Myocyte (in vitro differentiated cells): ENCODE measurements at regions not wholly inside any gene's neighbourhood (a gene's known extent, or its start where the extent isn't known, plus 50 kb on each side); places are given as distances from the start of the nearest gene placed in this dataset.

Experiments used
- DNase-seq: peaks from one replicate; pipeline ENCODE4 v3.0.0-alpha.2; 2012; ENCODE audit warnings: low read depth

DNA sequence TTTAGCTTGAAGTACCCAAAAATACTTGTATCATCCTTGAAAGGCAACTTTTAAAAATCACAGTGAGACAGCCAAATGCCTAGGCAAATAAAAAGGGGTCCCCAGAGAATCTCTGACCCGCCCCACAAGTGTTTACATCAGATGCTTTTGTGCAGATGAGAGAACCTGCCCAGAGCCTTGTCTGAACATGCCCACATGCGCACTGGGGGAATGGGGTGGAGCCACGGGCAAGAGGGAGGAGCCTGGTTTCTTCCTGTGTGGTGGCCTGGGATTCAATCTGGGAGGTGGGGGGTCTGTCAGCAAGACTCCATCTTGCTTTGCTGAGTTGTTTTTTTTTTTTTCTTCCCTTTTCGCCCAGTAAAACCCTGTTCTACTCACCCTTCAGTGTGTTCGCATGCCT lies 381.7 kb upstream of the CCDC196 start:
- no peak for DNase-seq

DNA sequence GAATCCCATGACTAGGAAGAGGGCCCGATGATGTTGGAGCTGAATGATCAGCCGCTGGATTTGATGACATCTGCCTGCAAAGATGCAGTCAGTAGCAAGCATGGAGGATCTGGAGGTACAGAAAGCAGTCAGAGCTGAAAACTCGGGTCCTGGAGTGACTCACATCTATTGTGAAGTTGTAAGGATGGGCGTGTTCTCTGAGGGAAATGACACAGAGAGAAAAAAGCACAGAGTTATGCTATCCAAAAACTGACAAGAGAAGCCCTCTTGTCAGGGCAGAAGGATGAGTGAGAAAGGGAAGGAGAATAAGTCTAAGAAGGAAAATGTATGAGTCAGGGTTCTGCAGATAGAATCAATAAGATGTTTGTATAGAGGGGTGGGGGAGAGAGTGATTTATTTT lies 380.4 kb upstream of the CCDC196 start:
- no peak for DNase-seq

DNA sequence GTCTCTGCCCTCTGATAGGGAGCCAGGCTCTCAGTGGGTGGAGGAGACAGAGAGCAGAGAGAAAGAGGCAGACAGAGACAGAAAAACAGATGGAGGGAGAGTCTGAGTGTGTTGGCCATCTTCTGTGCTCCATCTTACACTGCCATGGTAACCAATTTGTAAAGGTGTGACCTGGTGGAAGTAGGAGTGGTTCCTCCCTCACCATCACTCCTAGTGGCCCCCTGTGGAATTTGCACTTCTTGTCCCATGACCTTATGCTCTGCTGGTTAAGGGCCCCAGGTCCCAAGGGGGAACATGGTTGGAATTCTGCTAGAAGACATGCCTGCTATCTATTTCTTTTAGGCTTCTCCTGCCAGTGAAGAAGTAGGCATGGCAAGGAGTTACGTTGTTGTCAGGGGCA lies 376.7 kb upstream of the CCDC196 start:
- no peak for DNase-seq

DNA sequence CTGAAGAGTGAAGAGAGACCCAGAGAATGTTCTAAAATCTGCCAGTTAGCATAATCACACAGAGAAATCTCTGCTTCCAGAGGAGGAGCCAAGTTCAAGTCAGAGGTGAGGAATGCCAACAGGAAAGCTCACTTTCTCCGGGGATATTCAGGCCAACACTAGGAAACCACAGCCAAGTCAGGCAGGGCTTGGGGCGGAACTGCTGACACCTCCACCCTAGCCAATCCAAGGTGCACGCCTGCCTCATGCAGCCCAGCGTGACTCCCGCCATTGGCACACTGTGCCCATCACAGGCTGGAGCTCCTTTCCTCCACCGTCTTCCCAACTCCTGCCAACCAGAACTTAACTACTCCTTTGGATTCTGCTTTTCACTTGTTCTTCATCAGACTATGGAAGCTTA lies 374.3 kb upstream of the CCDC196 start:
- DNase-seq: no peak

DNA sequence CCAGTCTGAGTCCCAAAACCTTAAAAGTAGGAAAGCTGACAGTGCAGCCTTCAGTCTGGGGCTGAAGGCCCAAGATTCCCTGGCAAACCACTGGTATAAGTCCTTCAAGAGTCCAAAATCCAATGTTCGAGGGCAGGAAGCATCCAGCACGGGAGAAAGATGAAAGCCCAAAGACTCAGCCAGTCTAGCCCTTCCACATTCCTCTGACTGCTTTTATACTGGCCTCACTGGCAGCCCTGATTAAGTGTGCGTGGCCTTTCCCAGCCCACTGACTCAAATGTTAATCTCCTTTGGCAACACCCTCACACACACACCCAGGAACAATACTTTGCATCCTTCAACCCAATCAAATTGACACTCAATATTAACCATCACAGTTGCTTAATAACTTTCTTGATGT lies 372.1 kb upstream of the CCDC196 start:
- DNase-seq: no peak

DNA sequence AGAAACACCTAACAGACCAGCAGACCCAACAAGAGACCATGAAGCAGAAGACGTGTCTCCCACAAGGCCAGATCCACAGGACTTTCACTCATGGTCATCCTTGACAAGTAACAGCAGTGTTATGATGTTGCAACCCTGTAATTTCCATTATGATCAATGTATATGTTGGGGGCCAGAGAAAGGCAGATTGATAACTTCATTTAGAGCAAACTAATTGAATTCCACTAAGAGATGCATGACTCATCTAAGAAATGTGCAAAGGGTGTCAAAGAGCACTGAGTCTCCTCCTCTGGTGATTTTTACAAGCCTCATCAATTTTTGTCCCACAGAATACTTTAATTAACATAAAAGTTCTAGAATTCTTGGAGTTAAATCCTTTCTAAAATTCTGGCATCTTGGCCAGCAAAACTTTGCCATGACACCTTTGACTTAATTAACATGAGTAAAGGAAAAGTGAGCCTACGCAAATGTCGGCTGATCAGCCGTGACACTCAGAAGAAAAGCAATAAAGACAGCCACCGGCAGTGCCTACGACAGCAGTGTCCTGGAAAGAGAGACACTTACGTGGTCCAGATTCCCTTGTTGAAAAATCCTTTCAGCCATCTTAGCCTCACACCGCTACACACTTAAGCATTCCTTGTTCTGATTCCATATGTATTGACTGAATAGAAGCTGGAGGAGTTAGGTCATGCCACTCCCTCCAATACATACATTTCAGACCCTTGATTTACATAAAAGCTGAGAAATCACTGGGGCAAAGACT lies 370.2 kb upstream of the CCDC196 start:
- DNase-seq: no peak

DNA sequence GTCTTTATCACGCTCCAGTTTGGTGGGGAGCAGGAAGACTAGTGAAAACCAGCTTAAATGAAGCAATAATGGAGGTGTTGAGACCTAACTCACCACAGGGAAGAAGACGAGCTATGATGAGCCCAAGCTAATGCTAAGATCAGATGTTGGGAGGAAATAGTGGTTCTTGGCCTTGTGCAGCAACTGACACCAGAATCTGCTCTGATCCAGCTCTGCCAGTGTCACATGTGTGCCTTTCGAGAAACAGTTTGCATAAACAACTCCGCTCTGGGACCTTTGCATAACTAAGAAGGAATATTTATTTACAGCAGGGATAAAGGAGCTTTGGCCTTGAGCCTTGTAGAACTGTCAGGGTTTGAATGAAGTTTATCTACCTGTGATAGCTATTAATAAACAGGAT lies 369.4 kb upstream of the CCDC196 start:
- no peak for DNase-seq

DNA sequence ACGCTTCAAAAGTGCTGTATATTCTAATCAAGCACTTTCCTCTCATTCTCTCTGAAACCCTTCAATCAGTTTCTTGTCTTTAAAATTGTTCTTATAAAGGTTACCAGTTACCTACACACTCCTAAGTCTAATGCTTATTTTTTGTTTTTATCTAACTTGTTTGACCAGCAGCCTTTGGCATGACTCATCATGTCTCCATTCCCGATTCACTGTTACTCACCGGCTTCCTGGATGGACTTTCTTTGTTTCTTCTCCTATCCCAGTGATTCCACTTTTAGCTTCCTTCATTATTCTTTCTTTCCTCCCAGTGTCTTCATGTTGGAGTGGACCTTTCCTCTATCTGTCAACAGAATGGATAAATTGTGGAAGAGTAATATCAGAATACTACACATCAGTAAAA lies 368.6 kb upstream of the CCDC196 start:
- DNase-seq: no peak

DNA sequence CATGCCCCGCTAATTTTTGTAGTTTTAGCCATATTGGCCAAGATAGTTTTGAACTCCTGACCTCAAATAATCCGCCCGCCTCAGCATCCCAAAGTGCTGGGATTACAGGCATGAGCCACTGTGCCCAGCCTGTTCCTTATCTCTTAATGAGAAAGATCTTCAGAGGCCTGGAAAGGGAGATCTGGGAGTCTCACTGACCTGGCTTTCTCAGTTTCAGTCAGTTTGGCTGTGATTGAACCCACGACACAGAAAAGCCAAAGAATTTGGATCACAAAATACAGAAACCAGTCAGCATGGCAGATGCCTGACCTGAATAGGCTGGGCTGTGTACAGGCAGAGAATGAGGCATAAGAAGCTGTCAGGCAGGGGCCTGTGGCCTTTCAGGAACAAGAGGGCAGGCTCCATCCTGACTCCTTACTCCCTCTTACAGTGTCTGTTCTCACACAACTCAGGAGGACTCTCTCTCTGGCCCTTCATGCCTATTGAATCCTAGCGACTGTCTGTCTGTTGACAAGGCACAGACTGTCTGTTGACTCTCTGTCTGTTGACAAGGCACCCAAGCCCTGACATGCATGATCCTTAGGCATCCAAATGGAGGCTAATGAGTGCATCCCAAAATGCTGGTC lies 366.5 kb upstream of the CCDC196 start:
- no peak for DNase-seq

DNA sequence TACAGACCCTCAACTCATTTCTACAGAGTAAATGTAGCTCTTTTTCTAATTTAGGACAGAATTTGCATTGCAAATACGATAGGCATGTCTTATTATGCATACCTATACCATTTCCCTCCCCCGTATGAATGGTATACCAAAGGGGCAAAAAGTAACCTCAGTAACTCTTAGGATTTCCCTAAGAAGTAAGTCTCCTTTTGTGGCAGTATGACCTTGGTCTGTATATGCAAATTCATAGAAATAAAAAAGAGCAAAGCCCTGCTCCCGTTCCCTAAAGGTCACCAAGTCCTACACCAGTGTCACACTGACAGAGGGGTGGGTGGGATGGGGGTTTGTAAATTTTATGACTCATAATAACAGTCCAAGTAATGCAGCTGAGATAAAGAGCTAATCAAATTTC lies 365.8 kb upstream of the CCDC196 start:
- DNase-seq: no peak

DNA sequence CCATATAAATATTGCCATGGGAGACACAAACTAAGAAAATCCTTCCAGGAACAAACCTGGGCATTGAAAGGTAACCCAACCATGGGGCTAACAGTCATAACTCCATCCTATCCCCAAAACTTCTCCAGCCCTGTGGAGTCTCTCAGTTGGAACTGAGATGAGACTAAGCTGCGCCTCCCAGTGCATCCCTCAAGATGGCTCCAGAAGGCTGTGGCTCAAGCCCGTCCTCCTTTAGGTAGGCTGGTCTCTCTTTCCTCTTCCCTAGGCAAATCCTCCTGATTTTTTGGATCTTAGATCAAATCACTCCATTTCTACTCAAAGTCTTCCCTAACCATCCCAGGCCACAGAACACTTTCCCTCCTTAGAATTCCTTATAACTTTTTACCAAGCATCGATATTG lies 364.3 kb upstream of the CCDC196 start:
- no peak for DNase-seq

DNA sequence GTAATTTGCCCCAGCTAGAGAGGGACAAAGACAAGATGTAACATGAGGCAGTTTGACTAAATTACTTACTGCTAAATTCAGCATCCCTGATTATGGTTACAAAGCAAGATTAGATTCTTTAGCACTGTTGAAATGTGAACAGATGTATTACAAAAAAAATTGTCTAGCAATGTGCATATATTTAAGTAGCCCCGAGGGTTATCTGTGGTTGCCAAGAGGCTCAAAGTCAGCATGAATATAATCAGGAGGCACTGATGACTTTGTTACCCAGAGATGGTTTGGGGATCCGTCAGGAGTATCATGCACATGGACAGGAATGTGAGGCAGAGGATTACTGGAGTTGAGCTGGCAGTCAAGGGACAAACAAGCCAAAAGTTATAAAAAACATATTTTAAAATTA lies 356.9 kb upstream of the CCDC196 start:
- DNase-seq: no peak

DNA sequence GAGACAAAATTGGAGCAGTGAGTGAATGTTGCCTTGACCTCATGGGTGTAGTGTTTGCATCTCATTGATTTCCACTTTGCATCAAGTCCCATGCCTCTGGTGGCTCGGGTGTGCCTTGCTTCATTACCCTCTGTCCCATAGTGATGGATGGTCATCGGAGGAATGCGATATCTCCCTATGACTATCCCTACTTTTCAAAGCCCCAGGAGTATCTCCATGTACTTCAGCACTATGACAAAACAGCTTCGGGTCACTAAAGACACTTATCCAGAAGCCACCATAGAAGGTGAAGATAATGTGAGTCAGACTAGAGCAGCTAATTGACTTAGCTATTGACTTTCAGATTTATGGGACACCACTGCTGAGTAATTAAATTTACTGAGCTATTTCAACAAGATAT lies 355.1 kb upstream of the CCDC196 start:
- DNase-seq: no peak

DNA sequence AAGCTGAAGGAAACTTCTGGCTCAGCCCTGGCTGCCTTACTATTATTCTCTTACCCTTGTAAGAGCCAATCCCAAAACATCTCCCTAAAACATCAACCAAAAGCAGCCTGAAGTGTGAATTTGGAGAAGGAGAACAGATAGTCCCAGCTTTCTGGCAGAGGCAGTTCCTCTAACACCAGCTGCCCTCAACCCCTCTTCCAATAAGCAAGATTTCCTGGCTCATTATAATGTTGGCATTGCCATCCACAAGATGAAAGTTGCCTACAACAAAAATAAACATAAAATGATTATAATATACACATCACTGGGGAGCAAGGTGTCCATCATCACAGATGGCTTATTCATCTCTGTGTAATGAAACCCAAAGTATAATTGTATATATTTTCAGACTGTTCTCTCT lies 352.5 kb upstream of the CCDC196 start:
- no peak for DNase-seq

DNA sequence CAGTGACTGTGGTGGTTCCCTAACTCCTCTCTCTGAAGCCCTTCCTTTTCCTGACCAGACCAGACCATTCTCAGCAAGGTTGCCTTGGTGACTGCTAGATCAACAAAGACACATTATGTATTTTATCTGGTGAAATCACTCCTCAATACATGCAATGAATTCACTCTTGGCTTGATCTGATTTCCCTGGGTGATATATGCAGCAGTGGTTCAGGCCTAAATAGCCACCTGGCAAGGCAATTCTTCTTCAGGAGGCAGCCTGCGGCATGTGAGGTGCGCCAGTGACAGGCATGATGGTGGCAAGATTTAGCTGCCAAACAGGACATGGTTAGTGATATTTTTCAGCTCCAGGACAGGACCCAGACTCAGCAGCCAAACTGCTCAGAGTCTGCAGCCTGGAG lies 350.3 kb upstream of the CCDC196 start:
- DNase-seq: no peak

DNA sequence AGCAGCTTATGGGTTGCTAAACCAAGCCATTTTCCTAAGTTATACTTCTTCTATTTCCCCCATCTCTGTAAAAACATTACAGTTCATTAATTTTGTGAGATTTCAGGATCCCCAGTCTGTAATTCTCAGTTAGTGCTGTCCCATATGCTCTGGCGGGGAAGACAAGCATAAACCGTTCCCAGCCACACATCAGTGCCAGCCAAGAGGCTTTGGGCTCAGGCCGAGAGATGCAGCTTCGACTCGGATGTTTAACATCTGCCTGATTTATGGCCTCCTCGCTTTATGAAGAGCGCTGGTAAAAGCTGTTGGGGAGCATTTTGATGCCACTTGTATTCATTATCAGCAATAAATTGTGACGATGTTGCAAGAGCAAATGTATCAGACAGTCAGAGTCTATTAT lies 349.1 kb upstream of the CCDC196 start:
- DNase-seq: no peak

DNA sequence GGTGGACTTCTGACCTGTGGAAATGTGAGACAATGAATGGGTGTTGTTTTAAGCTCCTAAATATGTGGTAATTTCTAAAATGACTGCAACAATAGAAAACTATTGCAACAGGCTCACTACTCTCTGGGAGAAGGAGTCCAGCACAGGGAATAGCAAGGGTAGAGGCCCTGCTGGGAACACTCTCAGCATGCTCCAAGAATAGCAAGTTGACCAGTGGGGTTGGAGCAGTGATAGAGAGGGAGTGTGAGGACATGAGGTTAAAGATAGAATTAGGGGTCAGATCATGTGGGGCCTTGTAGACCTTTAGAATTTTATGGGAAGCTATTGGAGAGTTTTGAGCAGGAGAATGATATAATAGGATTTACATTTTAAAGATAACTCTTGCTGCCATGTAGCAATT lies 346.7 kb upstream of the CCDC196 start:
- DNase-seq: no peak

DNA sequence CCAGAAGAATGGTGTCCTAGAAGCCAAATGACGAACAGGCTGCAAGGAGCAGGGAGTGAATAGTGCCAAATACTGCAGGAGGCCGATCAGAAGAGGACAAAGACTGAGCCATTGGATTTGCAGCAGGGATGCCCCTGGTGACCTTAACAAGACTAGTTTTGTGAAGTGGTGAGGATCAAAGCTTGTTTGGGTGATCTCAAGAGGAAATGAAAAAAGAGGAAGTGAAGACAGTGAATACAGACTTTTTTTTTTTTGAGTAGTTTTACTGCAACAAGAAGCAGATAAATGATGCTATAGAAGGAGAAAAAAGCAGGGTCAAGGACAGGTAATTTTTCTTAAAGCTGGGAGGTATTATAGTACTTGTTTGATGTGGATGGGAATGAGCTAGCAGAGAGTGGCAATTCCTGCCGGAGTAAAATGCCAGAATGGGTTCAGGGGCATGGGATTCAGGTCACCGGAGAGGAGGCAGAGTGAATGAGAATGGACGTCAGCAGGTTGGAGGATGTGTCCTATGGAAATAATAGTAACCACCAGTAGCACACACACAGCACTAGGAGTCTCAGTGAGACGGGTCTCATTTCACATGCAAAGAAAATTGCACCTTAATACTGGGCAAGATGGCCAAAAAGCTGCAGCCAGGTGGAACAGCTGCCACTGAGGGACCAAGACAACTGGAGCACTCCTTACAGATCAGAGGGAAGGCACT lies 345.8 kb upstream of the CCDC196 start:
- DNase-seq: no peak

DNA sequence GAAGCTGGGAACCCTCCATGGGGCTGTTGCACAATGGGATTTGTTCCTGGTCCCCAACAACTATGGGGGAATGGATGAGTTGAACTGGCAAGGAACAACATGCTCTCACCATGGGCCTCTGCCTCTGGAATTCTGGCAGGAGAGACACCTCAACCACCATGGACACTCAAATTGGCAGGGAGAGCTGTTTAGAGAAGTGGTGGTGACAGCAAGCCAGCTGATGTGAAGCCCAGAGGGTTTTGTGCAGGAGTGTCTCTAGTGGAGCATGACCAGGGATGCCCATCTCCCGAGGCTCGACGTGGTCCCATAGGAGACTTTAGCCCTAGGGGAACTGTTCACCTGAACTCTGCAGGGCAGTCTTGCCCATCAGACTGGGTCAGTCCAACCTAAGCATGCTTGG lies 345.2 kb upstream of the CCDC196 start:
- no peak for DNase-seq

DNA sequence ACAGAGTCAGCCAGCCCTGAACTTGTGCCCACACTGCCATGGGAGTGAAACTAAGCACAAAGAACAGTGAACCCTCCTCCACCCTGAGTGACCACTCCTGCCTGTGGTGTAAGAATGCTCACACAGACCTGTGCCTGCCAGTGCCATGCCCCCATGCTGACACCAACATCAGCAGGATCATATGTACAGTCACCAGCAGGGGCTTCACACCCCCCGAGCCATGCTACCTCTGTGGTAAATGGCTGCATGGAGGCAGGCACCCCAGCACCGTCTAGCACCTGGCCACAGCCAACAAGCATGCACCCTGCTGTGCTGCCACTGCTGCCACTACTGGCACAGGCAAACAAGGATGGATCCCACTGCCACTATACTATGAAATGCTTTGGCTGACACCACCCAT lies 344.4 kb upstream of the CCDC196 start:
- no peak for DNase-seq

DNA sequence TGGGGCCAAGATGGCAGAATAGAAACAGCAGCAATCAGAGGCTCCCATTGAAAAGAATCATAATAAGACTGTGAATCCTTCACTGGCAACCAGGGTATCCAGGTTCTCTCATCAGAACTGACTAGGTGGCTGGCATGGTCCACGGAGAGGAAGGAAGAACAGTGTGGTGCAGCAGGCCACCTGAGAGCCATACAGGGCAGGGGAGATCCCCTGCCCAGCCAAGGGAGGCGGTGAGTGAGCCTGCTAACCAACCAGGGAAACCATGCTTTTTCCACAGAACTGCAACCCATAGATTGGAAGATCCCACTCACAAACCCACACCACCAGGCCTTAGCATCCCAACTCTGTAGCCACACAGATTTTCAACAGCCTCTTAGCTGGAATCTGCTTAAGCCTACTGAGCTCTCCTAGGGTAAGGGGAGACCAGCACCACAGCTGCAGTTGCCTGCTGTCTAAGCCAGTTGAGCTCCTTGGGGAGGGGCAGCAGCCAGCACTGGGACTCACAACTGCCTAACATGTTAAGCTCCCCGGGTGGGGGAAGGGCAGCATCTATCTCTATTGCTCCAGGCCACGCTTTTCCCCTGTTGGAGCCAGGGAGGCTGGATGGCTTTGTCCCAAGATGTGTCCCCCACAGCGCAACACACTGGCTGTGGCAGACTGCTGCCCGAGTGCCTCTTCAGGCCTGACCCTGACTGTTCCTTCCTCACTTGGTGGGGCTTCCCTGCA lies 342.6 kb upstream of the CCDC196 start:
- no peak for DNase-seq

DNA sequence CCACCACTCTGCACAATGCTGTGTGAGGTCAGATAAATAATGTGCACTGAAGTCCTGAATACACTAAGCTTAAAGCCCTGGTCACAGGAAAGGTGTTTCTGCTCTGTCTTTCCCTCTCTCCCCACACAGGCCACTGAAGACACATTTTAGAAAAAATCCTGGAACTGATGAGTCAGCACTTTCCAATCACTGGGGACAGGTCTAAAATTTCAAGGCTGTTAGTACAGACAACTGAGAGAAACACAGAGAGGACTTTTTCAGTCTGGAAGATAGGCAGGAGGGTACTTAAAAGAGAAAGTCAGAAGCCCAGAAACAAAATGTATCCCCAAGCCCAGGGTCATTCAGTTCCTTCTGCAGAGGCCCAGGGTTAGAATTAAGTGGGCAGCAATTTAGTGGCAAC lies 333.9 kb upstream of the CCDC196 start:
- no peak for DNase-seq
